ENCODE measurements at regions not wholly inside any gene's neighbourhood (a gene's known extent, or its start where the extent isn't known, plus 50 kb on each side); places are given as distances from the start of the nearest gene placed in this dataset.

GRCh38 chr11:127994736-127995135 lies 592.6 kb downstream of the ETS1 start:
- no peak for TF ChIP-seq CREB1 (CRISPR knock-in tag; IDR thresholded peaks at IDR 0.05; ENCODE audit: low read depth)
- TF ChIP-seq, protein P1, sequence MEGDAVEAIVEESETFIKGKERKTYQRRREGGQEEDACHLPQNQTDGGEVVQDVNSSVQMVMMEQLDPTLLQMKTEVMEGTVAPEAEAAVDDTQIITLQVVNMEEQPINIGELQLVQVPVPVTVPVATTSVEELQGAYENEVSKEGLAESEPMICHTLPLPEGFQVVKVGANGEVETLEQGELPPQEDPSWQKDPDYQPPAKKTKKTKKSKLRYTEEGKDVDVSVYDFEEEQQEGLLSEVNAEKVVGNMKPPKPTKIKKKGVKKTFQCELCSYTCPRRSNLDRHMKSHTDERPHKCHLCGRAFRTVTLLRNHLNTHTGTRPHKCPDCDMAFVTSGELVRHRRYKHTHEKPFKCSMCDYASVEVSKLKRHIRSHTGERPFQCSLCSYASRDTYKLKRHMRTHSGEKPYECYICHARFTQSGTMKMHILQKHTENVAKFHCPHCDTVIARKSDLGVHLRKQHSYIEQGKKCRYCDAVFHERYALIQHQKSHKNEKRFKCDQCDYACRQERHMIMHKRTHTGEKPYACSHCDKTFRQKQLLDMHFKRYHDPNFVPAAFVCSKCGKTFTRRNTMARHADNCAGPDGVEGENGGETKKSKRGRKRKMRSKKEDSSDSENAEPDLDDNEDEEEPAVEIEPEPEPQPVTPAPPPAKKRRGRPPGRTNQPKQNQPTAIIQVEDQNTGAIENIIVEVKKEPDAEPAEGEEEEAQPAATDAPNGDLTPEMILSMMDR (conservative IDR thresholded peaks at IDR 0.05; ENCODE audit: low read depth in 2 of 2) = no peak
- TF ChIP-seq POLR2AphosphoS5 (IDR thresholded peaks at IDR 0.05; ENCODE audit: low read depth) = no peak
- TF ChIP-seq, protein P2, sequence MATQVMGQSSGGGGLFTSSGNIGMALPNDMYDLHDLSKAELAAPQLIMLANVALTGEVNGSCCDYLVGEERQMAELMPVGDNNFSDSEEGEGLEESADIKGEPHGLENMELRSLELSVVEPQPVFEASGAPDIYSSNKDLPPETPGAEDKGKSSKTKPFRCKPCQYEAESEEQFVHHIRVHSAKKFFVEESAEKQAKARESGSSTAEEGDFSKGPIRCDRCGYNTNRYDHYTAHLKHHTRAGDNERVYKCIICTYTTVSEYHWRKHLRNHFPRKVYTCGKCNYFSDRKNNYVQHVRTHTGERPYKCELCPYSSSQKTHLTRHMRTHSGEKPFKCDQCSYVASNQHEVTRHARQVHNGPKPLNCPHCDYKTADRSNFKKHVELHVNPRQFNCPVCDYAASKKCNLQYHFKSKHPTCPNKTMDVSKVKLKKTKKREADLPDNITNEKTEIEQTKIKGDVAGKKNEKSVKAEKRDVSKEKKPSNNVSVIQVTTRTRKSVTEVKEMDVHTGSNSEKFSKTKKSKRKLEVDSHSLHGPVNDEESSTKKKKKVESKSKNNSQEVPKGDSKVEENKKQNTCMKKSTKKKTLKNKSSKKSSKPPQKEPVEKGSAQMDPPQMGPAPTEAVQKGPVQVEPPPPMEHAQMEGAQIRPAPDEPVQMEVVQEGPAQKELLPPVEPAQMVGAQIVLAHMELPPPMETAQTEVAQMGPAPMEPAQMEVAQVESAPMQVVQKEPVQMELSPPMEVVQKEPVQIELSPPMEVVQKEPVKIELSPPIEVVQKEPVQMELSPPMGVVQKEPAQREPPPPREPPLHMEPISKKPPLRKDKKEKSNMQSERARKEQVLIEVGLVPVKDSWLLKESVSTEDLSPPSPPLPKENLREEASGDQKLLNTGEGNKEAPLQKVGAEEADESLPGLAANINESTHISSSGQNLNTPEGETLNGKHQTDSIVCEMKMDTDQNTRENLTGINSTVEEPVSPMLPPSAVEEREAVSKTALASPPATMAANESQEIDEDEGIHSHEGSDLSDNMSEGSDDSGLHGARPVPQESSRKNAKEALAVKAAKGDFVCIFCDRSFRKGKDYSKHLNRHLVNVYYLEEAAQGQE (IDR thresholded peaks at IDR 0.05; ENCODE audit: unreplicated experiment) = no peak
- TF ChIP-seq EZH2 (IDR thresholded peaks at IDR 0.05; ENCODE audit: low read depth, unreplicated experiment) = no peak
- TF ChIP-seq EZH2phosphoT487 (IDR thresholded peaks at IDR 0.05; ENCODE audit: unreplicated experiment) = no peak
- TF ChIP-seq ZNF331 (CRISPR knock-in tag; IDR thresholded peaks at IDR 0.05; ENCODE audit: low read depth) = no peak
- TF ChIP-seq ZNF114 (CRISPR knock-in tag; IDR thresholded peaks at IDR 0.05) = no peak
- no peak for TF ChIP-seq JUNB (IDR thresholded peaks at IDR 0.05; ENCODE audit: unreplicated experiment)

Measured in GM23338 (cell line).